HG03571 (cell line): ENCODE measurements at regions not wholly inside any gene's neighbourhood (a gene's known extent, or its start where the extent isn't known, plus 50 kb on each side); places are given as distances from the start of the nearest gene placed in this dataset.

Experiments used
- ATAC-seq: cut with Tn5 transposase; IDR thresholded peaks from one replicate; pipeline ENCODE4 v1.9.1; 2021; ENCODE audit not compliant: unreplicated experiment

DNA sequence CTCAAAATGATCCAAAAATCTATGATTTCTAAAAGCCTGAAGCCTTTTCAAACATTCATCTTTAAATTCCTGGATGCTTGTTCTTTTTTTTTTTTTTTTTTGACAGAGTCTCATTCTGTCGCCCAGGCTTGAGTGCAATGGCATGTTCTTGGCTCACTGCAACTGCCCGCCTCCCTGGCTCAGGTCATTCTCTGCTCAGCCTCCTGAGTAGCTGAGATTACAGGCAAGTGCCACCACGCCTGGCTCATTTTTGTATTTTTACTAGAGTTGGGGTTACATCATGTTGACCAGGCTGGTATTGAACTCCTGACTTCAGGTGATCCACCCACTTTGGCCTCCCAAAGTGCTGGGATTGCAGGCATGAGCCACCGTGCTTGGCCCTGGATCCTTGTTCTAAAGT is 649.5 kb downstream of the XIRP2 start:
- no peak for ATAC-seq

DNA sequence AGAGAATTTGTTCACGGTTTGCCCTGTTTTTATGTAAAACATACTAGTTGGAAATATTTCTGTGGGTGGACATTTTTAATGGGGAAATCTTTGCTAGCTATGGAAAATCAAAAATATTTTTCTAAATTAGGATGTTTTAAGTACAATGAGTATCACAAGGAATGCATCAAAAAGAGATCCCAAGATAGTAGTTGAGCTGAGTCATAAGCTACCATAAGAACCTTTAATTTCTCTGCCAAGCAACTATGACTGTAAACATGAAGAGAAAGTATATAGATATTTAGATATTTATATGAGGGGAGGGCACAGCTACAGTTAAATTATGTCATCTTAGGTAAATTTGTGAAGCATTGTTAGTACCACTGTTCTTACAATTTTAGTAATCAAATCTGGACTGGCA is 646.2 kb downstream of the XIRP2 start:
- no peak for ATAC-seq

DNA sequence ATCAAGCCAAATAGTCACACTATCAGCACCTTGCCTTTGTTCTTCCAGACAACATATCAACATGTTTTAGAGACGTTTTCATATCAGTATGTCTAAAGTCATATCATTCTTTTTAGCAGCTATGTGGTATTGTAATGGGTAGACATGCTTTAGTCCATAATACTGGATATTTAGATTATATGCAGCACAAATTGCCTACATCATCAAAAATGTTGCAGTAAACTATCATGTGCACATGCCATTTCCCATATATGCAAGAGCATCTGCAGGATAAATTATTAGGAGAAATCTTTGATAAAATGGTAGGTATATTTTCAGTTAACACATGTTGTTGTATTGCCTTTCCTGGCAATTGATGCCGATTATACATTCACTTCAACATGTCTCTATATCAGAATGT is 636.5 kb downstream of the XIRP2 start:
- no peak for ATAC-seq

DNA sequence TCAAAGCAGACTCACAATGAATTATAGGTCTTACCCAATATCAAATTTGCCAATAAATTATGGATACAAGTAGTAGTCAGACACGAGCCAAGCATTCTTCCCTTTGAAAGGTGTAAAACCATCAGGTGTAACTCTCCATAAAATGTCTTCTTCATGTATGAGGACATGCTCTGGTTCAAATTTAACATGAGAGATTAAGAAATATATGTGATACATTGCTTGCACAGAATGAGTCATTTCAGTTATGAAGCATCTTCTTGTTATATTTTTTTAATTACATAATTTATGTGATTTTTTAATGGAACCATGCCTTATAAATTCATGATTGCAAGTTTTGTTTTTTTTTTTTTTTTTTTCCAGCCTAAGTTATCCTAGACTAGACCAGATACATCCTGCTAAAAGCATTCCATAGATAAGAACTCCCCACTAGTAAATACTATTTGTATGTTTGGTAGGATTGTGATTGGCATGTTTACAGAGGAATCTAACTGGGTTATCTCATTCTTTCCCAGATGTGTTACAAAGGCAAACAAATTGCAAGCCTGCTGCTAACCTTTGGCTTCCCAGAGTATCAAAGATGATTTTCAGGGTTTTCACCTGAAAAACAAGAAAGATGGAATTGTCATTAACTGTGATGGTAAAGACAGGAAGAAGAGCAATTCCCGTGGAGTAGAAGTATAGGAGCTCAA is 621.9 kb downstream of the XIRP2 start:
- ATAC-seq: no peak

DNA sequence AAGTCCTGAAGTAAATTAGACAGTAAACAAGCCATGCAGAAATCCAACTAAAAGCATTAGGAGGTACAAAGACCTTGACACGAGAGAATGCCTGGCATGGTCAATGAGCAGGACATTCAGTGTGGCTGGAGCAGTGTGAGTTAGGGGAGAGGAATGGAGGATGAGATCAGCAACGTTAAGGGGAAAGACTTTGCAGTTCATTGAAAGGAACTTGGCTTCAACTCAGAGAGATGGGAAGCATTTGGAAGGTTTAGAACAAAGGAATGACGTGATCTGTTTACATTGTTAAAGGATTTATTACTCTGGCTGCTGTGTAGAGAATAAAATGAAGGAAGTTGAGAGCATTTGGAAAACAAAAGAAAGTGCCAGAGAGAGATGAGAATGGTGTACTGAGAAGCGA is 621.3 kb downstream of the XIRP2 start:
- ATAC-seq: no peak

GRCh38 chr2:167508709-167509108 is 620.4 kb downstream of the XIRP2 start:
- no peak for ATAC-seq

GRCh38 chr2:167506395-167506794 is 618.1 kb downstream of the XIRP2 start:
- no peak for ATAC-seq

GRCh38 chr2:167504695-167505094 is 616.4 kb downstream of the XIRP2 start:
- no peak for ATAC-seq

GRCh38 chr2:167504061-167504460 is 615.8 kb downstream of the XIRP2 start:
- no peak for ATAC-seq

- no peak for ATAC-seq
Measured at GRCh38 chr2:167501618-167502017, 613.3 kb downstream of the XIRP2 start.

- no peak for ATAC-seq
Measured at GRCh38 chr2:167493862-167494261, 605.6 kb downstream of the XIRP2 start.

DNA sequence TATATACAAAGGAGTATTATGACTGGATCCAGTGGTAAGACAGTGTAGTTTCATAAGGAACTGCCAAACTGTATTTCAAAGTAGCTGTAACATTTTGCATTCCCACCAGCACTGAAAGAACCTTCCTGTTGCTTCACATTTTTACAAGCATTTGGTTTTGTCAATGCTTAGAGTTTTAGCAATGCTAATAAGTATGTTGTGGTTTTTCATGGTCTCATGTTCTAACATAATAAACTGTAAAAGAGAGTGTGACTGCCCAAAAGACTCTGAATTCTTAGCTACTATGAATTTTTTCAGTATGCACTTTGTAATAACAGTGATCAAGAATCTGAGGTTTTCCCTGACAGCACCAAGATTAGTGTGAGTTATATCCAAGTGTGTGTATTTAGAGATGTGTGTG is 604.2 kb downstream of the XIRP2 start:
- no peak for ATAC-seq

GRCh38 chr2:167491788-167492187 is 603.5 kb downstream of the XIRP2 start:
- ATAC-seq: no peak

DNA sequence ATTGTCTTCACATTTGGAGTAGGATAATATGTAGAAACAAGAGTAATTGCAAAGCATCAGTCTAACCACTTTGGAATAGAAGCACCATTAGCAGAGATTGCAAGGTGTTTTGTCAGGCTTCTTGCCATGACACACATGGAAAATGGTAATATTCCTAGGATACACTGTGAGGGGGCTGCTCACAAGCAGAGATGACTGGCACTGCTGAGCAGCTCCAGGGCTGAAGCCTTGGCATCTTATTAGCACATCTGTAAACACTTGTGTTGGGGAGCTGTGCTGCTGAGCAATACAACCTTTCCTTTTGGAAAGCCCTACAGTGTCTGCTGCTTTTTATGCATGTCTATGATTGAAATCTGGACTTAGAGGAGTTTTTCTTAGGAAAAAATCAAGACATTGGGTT is 602.2 kb downstream of the XIRP2 start:
- no peak for ATAC-seq

- no peak for ATAC-seq
Measured at GRCh38 chr2:167489325-167489724, 601.0 kb downstream of the XIRP2 start.

DNA sequence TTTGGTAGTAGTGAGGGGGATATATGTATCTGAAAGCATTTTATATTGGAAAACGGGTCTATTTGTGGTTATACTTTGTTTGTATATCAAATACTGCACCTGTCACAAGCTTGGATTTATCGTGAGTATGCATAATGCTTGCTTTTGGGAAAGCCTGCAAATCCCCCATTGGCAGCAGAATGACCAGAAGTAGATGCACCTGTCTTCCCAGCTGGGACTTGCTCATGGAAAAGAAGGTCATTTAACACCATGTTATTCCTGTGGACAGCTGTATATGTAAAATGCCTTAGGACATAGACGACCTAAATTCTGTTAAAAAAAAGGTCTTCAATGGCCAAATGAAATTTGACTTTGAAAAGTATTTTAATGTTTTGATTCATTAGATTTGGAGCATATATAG is 599.4 kb downstream of the XIRP2 start:
- ATAC-seq: no peak

DNA sequence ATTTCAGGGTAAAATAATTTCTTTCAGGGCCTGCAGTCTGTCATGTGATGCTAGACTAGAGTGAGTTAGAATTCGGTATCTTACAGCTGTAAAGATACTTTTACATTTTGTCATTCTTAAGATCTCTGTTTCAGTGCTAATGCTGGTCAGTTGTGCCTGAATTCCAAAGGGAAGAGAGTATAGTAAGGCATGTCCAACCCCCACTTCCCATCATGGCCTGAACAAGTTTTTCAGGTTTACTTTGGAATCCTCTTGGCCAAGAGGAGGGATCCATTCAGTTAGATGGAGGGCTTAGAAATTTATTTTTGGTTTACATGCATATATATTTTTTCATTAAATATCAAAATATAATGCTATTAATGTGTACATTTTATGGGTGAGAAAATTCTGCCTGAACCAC is 596.6 kb downstream of the XIRP2 start:
- ATAC-seq: no peak

GRCh38 chr2:167480986-167481309 is 592.7 kb downstream of the XIRP2 start:
- ATAC-seq: no peak

DNA sequence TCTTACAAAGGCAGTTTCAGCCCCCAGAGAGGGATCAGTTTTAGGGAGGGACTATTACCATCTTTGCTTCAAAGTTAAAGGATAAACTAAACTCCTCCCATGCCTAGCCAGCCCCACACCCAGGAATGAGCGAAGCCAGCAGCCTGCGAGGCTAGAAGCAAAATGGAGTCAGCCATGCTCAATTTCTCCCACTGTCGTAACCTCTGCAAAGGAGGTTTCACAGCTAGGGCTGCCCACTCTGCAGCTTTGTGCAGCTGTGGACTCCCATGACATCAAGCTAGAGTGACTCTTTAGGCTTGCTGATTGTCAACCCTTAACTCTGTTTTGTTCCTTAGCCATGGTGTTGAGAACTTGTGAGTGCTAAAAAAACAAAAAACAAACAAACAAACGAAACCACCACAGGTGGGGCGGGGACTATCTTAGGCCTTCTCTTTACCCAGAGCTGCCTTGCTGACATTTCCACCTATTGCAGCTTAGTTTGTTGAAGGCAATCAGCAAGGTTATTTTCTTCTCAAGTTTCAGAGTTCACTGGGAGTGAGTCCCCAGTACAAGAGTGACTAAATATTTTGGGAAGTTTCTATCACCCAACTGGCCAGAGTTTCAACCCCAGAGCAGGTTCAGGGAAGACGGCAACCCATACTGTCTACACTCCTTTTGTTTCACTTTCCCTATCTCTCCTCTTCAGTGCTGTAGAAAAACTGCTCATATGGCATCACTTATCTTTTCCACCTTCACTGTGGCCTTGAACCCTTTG is 592.1 kb downstream of the XIRP2 start:
- no peak for ATAC-seq

DNA sequence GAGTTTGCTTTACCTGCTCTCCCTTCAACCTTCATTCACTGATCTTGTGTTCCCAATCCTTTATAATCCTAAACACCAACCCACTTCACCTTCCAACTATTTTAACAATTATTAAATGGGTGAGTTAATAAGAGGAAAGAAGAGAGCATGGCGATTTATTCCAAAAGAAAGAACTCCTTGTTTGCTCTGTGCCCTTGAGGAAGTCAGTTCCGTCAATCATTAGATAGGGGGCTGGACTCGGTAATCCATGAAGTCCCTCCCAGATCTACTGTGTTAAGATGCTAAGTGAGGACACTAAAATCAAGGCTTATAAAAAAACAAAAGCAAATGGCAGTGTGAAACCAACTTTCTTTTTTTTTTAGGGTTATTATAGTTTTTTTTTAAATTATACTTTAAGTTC is 589.9 kb downstream of the XIRP2 start:
- ATAC-seq: no peak

GRCh38 chr2:167475791-167476190 is 587.5 kb downstream of the XIRP2 start:
- ATAC-seq: no peak

- no peak for ATAC-seq
Measured at GRCh38 chr2:167471734-167472133, 583.5 kb downstream of the XIRP2 start.

GRCh38 chr2:167471332-167471731 is 583.1 kb downstream of the XIRP2 start:
- no peak for ATAC-seq
